ENCODE measurements at regions not wholly inside any gene's neighbourhood (a gene's known extent, or its start where the extent isn't known, plus 50 kb on each side); places are given as distances from the start of the nearest gene placed in this dataset.

DNA sequence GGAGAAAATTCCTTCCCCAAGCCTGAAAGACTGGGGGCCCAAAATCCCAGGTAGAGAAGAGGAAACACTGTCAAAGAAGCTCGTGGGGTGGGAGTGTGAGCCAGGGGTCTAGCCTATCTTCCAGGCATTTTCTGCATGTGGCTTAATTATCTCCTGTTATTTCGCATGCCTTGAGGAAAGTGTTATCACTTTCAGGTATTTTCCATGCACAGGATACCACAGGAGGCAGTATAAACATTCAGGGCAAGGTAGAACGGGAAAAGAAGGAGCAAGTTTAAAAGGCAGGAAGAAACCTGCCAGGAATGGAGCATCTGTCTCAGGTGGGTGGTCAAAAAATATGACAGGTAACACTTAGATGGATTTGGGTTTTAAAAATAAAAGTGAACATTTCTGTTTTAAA is 575.3 kb upstream of the ZNF385D start:
- Histone ChIP-seq H3K9me3 (no peaks in the 10 kb centered on the region), H3K4me3 (ENCODE audit: low read depth, low read length) (no peak overlapping the region), H3K4me1 (no peaks in the 10 kb centered on the region), H3K27me3 (replicated peaks; ENCODE audit: control insufficient read depth, insufficient read depth, low read length) (no peaks in the 10 kb centered on the region), H3K36me3 (ENCODE audit: control insufficient read depth, insufficient read depth, low read length) (no peaks in the 10 kb centered on the region)
- intact Hi-C loops (cut with micrococcal nuclease; ENCODE audit: unreplicated experiment), result no loop called here
- Mint-ChIP-seq H3K4me3 (ENCODE audit: unreplicated experiment) (no peak overlapping the region), H3K27me3 (ENCODE audit: insufficient read depth, unreplicated experiment) (peaks cover 7% of the 10 kb centered on the region), H3K36me3 (ENCODE audit: insufficient read depth, unreplicated experiment) (no peaks in the 10 kb centered on the region), H3K27ac (ENCODE audit: unreplicated experiment) (no peak overlapping the region), H3K9me3 (ENCODE audit: unreplicated experiment) (no peaks in the 10 kb centered on the region), H3K4me1 (ENCODE audit: low read depth, unreplicated experiment) (no peaks in the 10 kb centered on the region)
- BruUV-seq (replicated peaks), result no TSS peak
- CTCF ChIA-PET, result no interaction called here
- DNase-seq, result no peak
- POLR2A ChIA-PET, result no interaction called here
- TF ChIP-seq, protein P1, sequence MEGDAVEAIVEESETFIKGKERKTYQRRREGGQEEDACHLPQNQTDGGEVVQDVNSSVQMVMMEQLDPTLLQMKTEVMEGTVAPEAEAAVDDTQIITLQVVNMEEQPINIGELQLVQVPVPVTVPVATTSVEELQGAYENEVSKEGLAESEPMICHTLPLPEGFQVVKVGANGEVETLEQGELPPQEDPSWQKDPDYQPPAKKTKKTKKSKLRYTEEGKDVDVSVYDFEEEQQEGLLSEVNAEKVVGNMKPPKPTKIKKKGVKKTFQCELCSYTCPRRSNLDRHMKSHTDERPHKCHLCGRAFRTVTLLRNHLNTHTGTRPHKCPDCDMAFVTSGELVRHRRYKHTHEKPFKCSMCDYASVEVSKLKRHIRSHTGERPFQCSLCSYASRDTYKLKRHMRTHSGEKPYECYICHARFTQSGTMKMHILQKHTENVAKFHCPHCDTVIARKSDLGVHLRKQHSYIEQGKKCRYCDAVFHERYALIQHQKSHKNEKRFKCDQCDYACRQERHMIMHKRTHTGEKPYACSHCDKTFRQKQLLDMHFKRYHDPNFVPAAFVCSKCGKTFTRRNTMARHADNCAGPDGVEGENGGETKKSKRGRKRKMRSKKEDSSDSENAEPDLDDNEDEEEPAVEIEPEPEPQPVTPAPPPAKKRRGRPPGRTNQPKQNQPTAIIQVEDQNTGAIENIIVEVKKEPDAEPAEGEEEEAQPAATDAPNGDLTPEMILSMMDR (IDR thresholded peaks at IDR 0.05; ENCODE audit: insufficient read depth in 1 of 2, low read depth in 1 of 2, low read length in 1 of 2, severe bottlenecking in 1 of 2, unreplicated experiment in 1 of 2), result no peak

DNA sequence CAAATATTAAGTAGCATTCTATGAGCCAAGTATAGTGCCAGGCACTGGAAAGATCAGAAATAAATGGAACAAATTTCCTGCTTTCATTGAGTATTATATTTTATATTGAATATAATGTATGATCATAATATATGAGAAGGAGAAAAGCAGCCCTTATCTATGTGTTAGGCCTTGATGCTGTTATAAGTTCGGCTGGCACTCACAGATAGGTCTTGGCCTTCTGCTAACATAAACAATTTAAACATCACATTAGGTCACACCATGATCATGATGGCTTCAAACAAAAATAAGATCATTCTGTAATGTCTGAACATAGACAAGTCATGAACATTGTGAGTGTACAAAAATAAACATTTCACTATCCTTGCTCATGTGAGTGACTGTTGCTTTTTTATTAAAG is 584.0 kb upstream of the ZNF385D start:
- Mint-ChIP-seq H3K27me3 (ENCODE audit: insufficient read depth, unreplicated experiment) (no peaks in the 10 kb centered on the region), H3K9me3 (ENCODE audit: unreplicated experiment) (no peaks in the 10 kb centered on the region)

DNA sequence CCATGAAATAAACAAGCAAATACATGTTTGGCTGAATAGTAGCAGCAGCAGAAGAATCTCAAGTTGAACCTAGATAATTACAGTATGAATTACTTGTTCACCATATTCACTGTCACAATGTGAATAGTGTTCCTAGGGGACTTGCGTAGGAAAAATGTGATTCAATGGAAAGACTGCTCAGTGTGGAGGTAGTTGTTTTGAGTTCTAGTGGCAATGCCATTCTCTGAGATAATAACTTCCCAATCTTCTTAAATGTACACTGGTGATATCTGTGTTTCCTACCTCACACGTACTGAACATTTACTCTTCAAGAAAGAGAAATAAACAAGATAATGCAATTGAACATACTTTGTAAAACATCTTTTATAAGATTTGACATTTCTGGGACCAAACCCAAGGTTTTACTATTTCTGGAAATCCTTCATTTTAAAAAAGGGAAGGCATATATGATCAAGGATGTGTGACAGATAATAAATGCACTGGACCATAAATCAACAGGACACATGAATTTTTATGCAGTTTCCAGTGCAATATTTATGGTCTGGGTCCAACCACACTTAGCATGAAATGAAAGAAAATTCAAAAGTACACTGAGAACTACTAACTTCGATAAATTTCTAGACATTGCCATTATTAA is 598.3 kb upstream of the ZNF385D start:
- intact Hi-C loops (cut with micrococcal nuclease; ENCODE audit: unreplicated experiment), result no loop called here
- H3K9me3 ChIP-seq, result no peaks in the 10 kb centered on the region
- no TSS peak for BruUV-seq (replicated peaks)
- H3K4me1 ChIP-seq, result no peaks in the 10 kb centered on the region
- H3K4me3 Mint-ChIP-seq (ENCODE audit: unreplicated experiment), result no peak overlapping the region
- TF ChIP-seq, protein P1 (IDR thresholded peaks at IDR 0.05; ENCODE audit: insufficient read depth in 1 of 2, low read depth in 1 of 2, low read length in 1 of 2, severe bottlenecking in 1 of 2, unreplicated experiment in 1 of 2), result no peak
- H3K27me3 ChIP-seq (replicated peaks; ENCODE audit: control insufficient read depth, insufficient read depth, low read length), result no peaks in the 10 kb centered on the region
- H3K9me3 Mint-ChIP-seq (ENCODE audit: unreplicated experiment), result no peaks in the 10 kb centered on the region
- no peak for DNase-seq
- H3K27me3 Mint-ChIP-seq (ENCODE audit: insufficient read depth, unreplicated experiment), result no peaks in the 10 kb centered on the region
- no peaks in the 10 kb centered on the region for H3K4me1 Mint-ChIP-seq (ENCODE audit: low read depth, unreplicated experiment)
- H3K4me3 ChIP-seq (ENCODE audit: low read depth, low read length), result no peak overlapping the region
- ChIA-PET CTCF (no interaction called here), POLR2A (no interaction called here)
- H3K36me3 Mint-ChIP-seq (ENCODE audit: insufficient read depth, unreplicated experiment), result no peaks in the 10 kb centered on the region
- no peak overlapping the region for H3K27ac Mint-ChIP-seq (ENCODE audit: unreplicated experiment)
- H3K36me3 ChIP-seq (ENCODE audit: control insufficient read depth, insufficient read depth, low read length), result no peaks in the 10 kb centered on the region

More for the DNA sequence above, 584.0 kb upstream of the ZNF385D start:
- no peak for DNase-seq
- Histone ChIP-seq H3K4me3 (ENCODE audit: low read depth, low read length) (no peak overlapping the region), H3K36me3 (ENCODE audit: control insufficient read depth, insufficient read depth, low read length) (no peaks in the 10 kb centered on the region), H3K9me3 (no peaks in the 10 kb centered on the region), H3K27me3 (replicated peaks; ENCODE audit: control insufficient read depth, insufficient read depth, low read length) (no peaks in the 10 kb centered on the region), H3K4me1 (no peaks in the 10 kb centered on the region)
- Mint-ChIP-seq H3K27ac (ENCODE audit: unreplicated experiment) (no peak overlapping the region), H3K4me1 (ENCODE audit: low read depth, unreplicated experiment) (no peaks in the 10 kb centered on the region), H3K36me3 (ENCODE audit: insufficient read depth, unreplicated experiment) (no peaks in the 10 kb centered on the region), H3K4me3 (ENCODE audit: unreplicated experiment) (no peak overlapping the region)
- BruUV-seq (replicated peaks), result no TSS peak
- ChIA-PET POLR2A (no interaction called here), CTCF (no interaction called here)
- intact Hi-C loops (cut with micrococcal nuclease; ENCODE audit: unreplicated experiment), result no loop called here
- TF ChIP-seq, protein P1 (IDR thresholded peaks at IDR 0.05; ENCODE audit: insufficient read depth in 1 of 2, low read depth in 1 of 2, low read length in 1 of 2, severe bottlenecking in 1 of 2, unreplicated experiment in 1 of 2), result no peak

Measured in Caco-2 (cell line).